ENCODE measurements at regions not wholly inside any gene's neighbourhood (a gene's known extent, or its start where the extent isn't known, plus 50 kb on each side); places are given as distances from the start of the nearest gene placed in this dataset.

DNA sequence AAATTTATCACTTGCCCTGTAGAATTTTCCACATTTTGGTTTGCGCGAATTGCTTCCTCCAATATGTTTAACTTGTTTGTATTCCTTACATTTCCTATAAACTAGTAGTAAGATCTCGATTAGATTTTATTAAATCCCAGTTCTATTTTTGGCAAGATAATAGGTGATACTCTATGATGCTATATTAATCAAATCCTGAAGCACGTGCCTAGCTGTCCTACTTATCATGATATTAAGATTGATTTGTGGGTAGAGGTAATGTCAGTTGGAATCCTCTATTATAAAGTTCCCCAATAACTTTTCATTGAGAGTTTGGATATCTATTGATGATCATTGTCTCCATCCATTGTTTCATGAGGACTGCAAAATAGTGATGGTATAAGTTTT is 82.8 kb upstream of the RIPOR2 start:
- no peak for DNase-seq (ENCODE audit: insufficient read length, low spot score)
- TF ChIP-seq SPI1 (IDR thresholded peaks at IDR 0.05; ENCODE audit: low read depth, low read length) = no peak
- no peak for TF ChIP-seq POLR2AphosphoS5 (IDR thresholded peaks at IDR 0.05; ENCODE audit: low read depth, low read length)
- no peak for TF ChIP-seq TAF1 (IDR thresholded peaks at IDR 0.05; ENCODE audit: low read depth, low read length)
- no peak for TF ChIP-seq POLR2A (IDR thresholded peaks at IDR 0.05; ENCODE audit: low read depth, low read length)
- no peak for TF ChIP-seq POU2F2 (IDR thresholded peaks at IDR 0.05; ENCODE audit: low read depth, low read length)
- TF ChIP-seq PAX5 (IDR thresholded peaks at IDR 0.05; ENCODE audit: insufficient read depth, low read length, severe bottlenecking) = no peak
- FAIRE-seq = no peak

DNA sequence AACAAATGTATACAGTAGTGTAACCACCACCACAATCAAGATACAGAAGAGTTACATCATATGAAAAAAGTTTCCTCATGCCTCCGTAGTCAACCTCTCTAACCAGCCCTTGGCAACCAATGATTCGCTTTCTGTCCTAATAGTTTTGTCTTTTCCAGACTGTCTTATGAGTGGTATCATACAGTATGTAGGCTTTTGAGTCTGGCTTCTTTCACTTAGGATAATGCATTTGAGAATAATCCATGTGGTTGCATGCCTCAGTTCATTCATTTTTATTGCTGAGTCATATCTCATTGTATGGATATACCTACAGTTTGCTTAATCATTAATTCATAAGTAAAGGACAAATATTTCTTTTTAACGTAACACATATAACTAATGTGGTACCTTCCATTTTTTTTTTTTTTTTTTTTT is 86.4 kb upstream of the RIPOR2 start:
- no peak for DNase-seq (ENCODE audit: insufficient read length, low spot score)
- FAIRE-seq = no peak
- no peak for TF ChIP-seq POLR2AphosphoS5 (IDR thresholded peaks at IDR 0.05; ENCODE audit: low read depth, low read length)
- no peak for TF ChIP-seq SPI1 (IDR thresholded peaks at IDR 0.05; ENCODE audit: low read depth, low read length)
- no peak for TF ChIP-seq POLR2A (IDR thresholded peaks at IDR 0.05; ENCODE audit: low read depth, low read length)
- no peak for TF ChIP-seq PAX5 (IDR thresholded peaks at IDR 0.05; ENCODE audit: insufficient read depth, low read length, severe bottlenecking)
- TF ChIP-seq TAF1 (IDR thresholded peaks at IDR 0.05; ENCODE audit: low read depth, low read length) = no peak
- no peak for TF ChIP-seq POU2F2 (IDR thresholded peaks at IDR 0.05; ENCODE audit: low read depth, low read length)

DNA sequence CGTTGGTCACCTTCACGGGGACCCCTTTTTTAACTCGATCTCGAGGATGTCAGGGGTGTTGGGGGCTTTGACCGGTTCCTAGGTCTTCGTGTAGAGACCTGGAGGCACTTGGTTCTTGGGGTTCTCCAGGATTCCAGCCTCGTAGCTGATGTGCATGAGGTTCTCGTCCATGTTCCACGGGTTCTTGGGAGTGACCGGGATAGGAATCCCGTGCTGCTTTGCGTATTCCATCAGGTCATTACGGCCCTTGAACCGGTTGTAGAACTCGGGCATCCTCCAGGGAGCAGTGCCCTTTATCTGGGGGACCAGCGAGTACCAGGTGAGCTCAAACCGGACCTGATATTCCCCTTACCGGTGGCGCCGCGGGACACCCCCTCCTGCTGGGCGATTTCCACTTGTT is 88.0 kb upstream of the RIPOR2 start:
- DNase-seq (ENCODE audit: insufficient read length, low spot score) (no peak), FAIRE-seq (no peak)

DNA sequence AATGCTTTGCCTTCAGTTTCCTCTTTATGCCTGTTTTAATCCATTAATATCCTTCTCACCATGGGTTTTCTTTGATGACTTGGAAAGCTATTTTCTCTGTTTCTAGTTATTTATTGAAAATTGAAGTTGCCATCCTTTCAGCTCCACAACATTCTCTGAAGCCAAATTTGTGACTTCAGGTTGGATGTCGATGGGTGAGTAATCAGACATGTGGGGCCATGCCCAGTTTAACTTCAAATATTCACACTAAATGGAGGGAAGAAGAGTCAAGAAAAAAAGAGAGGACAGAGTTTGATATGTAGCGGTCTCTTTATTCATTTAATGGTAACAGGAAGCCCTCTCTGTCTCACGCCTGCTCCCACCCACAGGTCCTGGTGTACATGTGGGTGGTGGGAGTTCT is 89.1 kb upstream of the RIPOR2 start:
- FAIRE-seq = no peak

More for the DNA sequence above, 88.0 kb upstream of the RIPOR2 start:
- TF ChIP-seq SPI1 (IDR thresholded peaks at IDR 0.05; ENCODE audit: low read depth, low read length) = no peak
- TF ChIP-seq POLR2A (IDR thresholded peaks at IDR 0.05; ENCODE audit: low read depth, low read length) = no peak
- TF ChIP-seq POU2F2 (IDR thresholded peaks at IDR 0.05; ENCODE audit: low read depth, low read length) = no peak
- no peak for TF ChIP-seq TAF1 (IDR thresholded peaks at IDR 0.05; ENCODE audit: low read depth, low read length)
- no peak for TF ChIP-seq PAX5 (IDR thresholded peaks at IDR 0.05; ENCODE audit: insufficient read depth, low read length, severe bottlenecking)
- TF ChIP-seq POLR2AphosphoS5 (IDR thresholded peaks at IDR 0.05; ENCODE audit: low read depth, low read length) = no peak

DNA sequence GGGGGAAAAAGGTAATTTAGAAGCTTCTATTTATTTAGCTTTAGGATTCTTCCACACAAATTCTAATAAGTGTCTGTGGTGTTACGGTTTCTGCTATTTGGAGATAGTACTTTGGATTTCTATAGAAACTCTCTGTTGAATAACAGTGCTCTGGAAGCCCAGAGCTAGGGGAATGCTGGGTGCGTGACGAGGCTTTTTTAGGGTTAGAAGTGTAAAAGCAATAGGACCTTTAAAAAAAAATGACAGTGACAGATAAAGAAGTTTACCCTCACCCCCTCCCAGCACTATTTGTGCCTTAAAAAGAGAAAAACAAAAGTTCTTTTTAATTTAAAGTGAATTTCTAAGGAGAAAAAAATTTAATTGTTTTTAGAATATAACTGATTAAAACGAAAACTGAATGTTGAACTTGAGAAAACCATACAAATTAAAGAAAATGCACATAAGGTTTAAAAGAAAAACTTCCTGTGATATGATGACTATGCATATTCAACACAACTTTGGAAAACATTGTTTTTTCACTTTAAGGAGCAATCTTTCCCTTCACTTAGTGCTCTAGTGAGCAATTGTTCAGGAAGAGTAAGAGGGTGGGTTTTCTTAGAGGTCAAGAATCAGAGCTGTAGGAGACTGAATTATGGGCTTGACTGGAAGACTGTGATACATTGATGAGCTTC is 89.6 kb upstream of the RIPOR2 start:
- FAIRE-seq (peak; percentile 60), DNase-seq (ENCODE audit: insufficient read length, low spot score) (no peak)
- TF ChIP-seq PAX5 (IDR thresholded peaks at IDR 0.05; ENCODE audit: insufficient read depth, low read length, severe bottlenecking) = no peak
- no peak for TF ChIP-seq POU2F2 (IDR thresholded peaks at IDR 0.05; ENCODE audit: low read depth, low read length)
- TF ChIP-seq POLR2AphosphoS5 (IDR thresholded peaks at IDR 0.05; ENCODE audit: low read depth, low read length) = no peak
- no peak for TF ChIP-seq POLR2A (IDR thresholded peaks at IDR 0.05; ENCODE audit: low read depth, low read length)
- no peak for TF ChIP-seq SPI1 (IDR thresholded peaks at IDR 0.05; ENCODE audit: low read depth, low read length)
- TF ChIP-seq TAF1 (IDR thresholded peaks at IDR 0.05; ENCODE audit: low read depth, low read length) = no peak

More for the DNA sequence above, 89.1 kb upstream of the RIPOR2 start:
- TF ChIP-seq TAF1 (IDR thresholded peaks at IDR 0.05; ENCODE audit: low read depth, low read length) (no peak), POU2F2 (IDR thresholded peaks at IDR 0.05; ENCODE audit: low read depth, low read length) (no peak), POLR2A (IDR thresholded peaks at IDR 0.05; ENCODE audit: low read depth, low read length) (no peak), PAX5 (IDR thresholded peaks at IDR 0.05; ENCODE audit: insufficient read depth, low read length, severe bottlenecking) (no peak), POLR2AphosphoS5 (IDR thresholded peaks at IDR 0.05; ENCODE audit: low read depth, low read length) (no peak), SPI1 (IDR thresholded peaks at IDR 0.05; ENCODE audit: low read depth, low read length) (no peak)
- DNase-seq (ENCODE audit: insufficient read length, low spot score) = no peak

DNA sequence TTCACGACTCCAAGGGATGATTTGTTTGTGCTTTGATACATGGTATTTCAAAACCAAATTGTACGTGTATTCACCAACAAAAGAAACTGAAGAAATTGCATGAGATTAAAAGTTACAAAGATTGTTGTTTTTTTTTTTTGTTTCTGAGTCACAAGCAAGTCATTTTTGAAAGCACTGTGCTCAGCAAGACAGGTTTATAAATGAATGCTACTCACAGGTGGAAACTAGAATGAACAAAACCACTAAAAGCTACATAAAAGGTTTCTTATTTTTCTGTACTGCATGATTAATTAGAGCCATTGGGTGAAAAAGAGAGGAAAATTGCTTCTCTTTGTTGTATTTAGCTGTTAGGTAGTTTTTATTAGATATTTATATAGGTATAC is 90.2 kb upstream of the RIPOR2 start:
- no peak for FAIRE-seq

DNA sequence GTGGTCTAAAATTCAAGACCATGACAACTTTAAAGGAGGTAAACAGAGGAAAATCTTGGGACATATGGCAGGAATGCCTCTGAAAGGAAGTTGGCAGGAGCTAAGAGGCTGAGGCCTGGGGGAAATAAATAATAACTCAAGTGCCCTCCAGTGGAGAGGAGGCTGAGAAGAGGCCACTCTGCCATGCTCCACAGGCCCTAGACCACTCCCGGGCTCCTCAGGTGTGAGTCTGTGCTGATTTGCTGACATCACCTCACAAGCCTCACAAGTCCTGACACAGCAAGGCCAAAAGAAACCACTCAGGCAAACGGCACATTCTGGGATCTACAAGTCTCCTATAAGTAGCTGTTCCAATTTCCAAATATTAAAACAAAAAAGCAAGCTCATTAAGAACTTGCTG is 91.0 kb upstream of the RIPOR2 start:
- DNase-seq (ENCODE audit: insufficient read length, low spot score) (no peak), FAIRE-seq (no peak)
- TF ChIP-seq SPI1 (IDR thresholded peaks at IDR 0.05; ENCODE audit: low read depth, low read length) (no peak), POU2F2 (IDR thresholded peaks at IDR 0.05; ENCODE audit: low read depth, low read length) (no peak), POLR2AphosphoS5 (IDR thresholded peaks at IDR 0.05; ENCODE audit: low read depth, low read length) (no peak), TAF1 (IDR thresholded peaks at IDR 0.05; ENCODE audit: low read depth, low read length) (no peak), POLR2A (IDR thresholded peaks at IDR 0.05; ENCODE audit: low read depth, low read length) (no peak), PAX5 (IDR thresholded peaks at IDR 0.05; ENCODE audit: insufficient read depth, low read length, severe bottlenecking) (no peak)

More for the DNA sequence above, 90.2 kb upstream of the RIPOR2 start:
- no peak for DNase-seq (ENCODE audit: insufficient read length, low spot score)
- TF ChIP-seq POU2F2 (IDR thresholded peaks at IDR 0.05; ENCODE audit: low read depth, low read length) (no peak), TAF1 (IDR thresholded peaks at IDR 0.05; ENCODE audit: low read depth, low read length) (no peak), PAX5 (IDR thresholded peaks at IDR 0.05; ENCODE audit: insufficient read depth, low read length, severe bottlenecking) (no peak)

DNA sequence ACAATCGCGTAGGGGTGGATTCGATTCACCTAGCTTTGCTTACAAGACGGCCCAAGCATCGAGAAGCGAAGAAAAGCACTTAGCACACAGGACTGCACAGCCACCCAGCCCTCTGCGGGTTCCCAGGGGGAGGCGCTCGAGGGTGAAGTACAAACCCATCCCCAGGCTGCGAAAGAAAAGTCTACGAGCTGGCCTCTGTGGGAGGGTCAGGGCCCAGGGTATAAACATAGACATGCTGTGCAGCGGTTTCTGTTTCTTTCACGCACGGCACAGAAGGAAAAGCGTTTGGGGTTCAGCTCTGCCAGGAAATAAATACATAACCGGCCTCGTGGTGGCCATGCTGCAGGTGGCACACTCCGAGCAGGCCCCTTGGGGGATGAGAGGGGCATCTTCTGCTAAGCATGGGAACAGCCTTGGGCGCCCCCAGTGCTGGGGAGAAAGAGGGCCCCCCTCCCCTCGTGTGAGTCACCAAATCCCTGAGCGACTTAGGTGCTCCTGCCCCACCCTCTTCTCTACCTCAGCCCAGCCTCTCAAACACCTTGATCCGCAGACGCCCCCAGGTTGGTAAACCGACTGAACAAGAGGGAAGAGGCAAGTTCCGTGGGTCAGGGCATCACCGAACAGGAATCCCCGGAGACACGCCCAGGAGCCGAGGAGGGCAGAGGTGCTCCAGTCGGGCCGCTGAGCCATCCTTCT is 91.6 kb upstream of the RIPOR2 start:
- TF ChIP-seq POLR2A (IDR thresholded peaks at IDR 0.05; ENCODE audit: low read depth, low read length) (no peak), POU2F2 (IDR thresholded peaks at IDR 0.05; ENCODE audit: low read depth, low read length) (peak; percentile 20; the same call in 1 of the 2 replicates), POLR2AphosphoS5 (IDR thresholded peaks at IDR 0.05; ENCODE audit: low read depth, low read length) (no peak), SPI1 (IDR thresholded peaks at IDR 0.05; ENCODE audit: low read depth, low read length) (no peak), PAX5 (IDR thresholded peaks at IDR 0.05; ENCODE audit: insufficient read depth, low read length, severe bottlenecking) (no peak), TAF1 (IDR thresholded peaks at IDR 0.05; ENCODE audit: low read depth, low read length) (no peak)
- peak; percentile 71 for DNase-seq (ENCODE audit: insufficient read length, low spot score)

DNA sequence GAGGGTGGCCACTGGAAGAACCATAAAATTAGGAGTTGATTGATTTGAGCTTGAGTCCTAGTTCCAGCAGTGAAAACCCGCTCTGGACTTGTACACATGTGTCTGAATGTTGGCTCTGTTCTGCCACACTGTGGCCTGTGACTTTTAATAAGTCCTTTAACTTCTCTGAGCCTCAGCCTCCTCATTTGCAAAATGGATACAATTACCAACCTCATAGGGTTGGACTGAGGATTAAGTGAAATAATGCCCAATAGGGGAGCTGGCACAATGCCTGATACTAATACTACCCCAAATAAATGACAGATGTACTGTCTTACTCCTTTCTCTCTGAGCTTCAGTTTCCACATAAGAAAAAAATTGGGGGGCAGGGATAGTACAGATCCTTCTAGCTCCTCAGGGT is 92.6 kb upstream of the RIPOR2 start:
- FAIRE-seq (no peak), DNase-seq (ENCODE audit: insufficient read length, low spot score) (no peak)
- no peak for TF ChIP-seq PAX5 (IDR thresholded peaks at IDR 0.05; ENCODE audit: insufficient read depth, low read length, severe bottlenecking)
- no peak for TF ChIP-seq POLR2A (IDR thresholded peaks at IDR 0.05; ENCODE audit: low read depth, low read length)
- no peak for TF ChIP-seq TAF1 (IDR thresholded peaks at IDR 0.05; ENCODE audit: low read depth, low read length)
- TF ChIP-seq POLR2AphosphoS5 (IDR thresholded peaks at IDR 0.05; ENCODE audit: low read depth, low read length) = no peak
- TF ChIP-seq SPI1 (IDR thresholded peaks at IDR 0.05; ENCODE audit: low read depth, low read length) = no peak
- no peak for TF ChIP-seq POU2F2 (IDR thresholded peaks at IDR 0.05; ENCODE audit: low read depth, low read length)

More for the DNA sequence above, 91.6 kb upstream of the RIPOR2 start:
- FAIRE-seq = peak; percentile 74
